HG03460 (cell line): ENCODE measurements at regions not wholly inside any gene's neighbourhood (a gene's known extent, or its start where the extent isn't known, plus 50 kb on each side); places are given as distances from the start of the nearest gene placed in this dataset.

Experiments
- ATAC-seq: cut with Tn5 transposase; IDR thresholded peaks from one replicate; pipeline ENCODE4 v1.9.1; 2021; ENCODE audit not compliant: unreplicated experiment

DNA sequence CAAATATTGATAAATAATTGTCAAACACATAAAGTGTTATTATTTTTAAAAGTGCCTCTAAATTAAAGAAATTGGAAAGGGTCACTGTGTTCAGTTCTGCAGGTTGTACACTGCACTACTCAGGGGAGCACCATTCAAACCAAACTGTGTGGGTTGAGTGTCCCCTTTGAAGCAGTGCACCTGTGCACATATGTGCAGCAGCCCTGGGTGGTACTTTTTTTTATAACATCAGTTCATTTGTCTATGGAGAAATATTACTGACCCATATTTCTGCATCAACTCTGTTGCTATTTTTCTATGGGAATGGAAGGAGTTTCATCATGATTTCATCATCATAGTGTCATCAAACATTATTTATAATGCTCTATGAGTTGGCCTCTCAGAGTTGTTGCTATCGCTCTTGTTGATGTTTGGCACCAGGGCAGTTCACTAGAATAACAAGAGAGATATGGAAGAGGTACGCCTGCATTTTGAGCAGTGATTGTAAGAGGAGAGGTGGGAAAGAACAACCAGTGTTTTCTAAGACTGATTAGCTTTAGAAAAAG, 457.6 kb downstream of the TFAP2A start:
- no peak for ATAC-seq

GRCh38 chr6:9948678-9949077, 466.2 kb downstream of the TFAP2A start:
- no peak for ATAC-seq

DNA sequence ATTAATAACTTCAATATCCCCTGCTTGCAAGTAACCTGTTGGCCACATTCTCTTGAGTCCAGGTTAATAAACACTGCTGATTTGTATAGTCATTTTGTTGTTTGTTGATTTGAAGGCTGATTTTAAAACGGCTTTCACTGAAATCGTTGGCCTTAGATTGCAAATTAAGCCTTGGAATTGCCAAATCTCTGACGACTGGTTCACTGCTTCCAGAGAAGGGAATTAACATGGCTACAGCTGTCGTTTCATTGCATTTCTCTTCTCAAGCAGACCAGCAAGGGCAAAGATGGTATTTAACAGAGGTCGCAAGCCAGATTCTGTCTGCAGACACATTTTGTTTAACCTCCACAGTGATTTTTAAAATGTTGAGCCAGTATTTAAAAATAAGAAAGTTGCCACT, 470.9 kb downstream of the TFAP2A start:
- ATAC-seq: no peak

DNA sequence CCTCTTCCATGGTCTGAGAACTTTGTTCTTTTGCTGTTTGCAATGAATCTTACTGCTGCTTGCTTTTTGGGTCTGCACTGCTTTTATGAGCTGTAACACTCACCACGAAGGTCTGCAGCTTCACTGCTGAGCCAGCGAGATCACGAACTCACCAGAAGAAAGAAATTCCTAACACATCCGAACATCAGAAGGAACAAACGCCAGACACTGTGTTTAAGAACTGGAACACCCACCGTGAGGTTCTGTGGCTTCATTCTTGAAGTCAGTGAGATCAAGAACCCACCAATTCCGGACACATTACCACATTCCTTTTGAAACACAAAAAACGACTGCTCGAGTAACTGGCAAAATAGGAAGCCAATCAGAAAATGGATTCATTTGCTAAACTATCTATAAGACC, 471.8 kb downstream of the TFAP2A start:
- ATAC-seq: no peak

DNA sequence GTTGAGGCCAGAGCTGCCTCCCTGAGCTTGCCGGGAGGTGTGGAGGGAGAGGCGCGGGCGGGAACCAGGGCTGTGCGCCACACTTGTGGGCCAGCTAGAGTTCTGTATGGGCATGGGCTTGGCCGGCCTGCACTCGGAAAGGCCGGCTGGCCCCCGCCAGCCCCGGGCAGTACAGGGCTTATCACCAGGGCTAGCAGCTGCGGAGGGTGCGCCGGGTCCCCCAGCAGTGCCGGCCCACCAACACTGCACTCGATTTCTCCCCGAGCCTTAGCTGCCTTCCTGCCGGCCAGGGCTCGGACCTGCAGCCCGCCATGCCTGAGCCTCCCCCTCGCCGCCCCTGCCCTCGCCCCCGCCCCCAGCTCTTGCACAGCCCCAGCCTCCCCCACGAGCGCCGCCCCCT, 472.7 kb downstream of the TFAP2A start:
- ATAC-seq: no peak

GRCh38 chr6:9938801-9939200, 476.1 kb downstream of the TFAP2A start:
- ATAC-seq: no peak

DNA sequence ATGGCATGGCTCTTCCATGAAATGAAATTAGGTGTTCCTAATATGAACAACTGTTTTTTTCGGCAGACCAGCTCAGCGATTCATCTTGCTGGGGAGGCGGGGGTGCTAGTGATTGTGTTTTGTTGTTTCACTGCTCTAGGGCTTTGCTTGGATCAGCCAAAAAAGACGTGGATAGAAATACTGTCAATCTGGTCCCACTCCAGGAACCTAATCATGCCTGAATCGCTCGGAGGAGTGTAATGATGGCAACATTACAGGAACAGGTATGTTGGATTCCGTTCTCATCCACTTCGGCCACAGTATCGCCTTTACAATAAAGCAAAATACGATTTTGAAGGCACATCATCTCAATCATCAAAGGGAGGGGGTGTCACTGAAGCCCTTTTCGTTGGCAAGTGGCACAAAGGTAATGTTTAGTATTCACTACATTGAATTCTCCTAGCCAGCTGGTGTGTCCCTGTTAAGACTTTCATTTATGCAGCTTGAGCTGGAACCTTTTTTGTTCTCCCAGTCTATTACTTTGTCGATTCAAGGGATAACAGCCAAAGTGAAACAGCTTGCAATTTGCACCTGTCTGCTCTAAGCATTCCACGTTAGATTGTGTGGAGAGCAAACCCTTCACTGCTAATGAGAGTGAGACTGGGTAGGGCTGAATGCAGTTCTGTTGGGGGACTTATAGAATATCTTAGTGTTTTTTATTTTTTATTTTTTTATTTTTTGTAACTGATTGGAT, 477.7 kb downstream of the TFAP2A start:
- no peak for ATAC-seq

DNA sequence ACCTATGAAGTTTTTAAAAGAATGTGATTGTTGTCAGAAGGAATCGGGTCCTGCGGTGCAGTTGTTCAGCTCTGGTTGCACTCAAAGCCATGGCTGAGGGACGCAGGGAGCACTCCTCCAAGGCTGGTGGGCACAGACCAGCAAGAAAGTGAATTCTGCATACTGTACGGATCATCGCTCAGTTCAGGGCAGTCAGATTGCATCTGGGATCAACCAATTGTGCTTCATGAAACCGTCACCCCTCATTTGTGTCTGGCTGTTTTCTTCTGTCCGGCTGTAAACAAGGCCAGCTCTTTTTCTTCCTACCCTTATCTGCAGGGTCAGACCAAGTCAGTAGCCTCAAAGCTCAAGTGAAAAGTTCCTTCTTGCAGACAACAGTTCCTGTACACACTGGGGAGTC, 478.3 kb downstream of the TFAP2A start:
- ATAC-seq: no peak

DNA sequence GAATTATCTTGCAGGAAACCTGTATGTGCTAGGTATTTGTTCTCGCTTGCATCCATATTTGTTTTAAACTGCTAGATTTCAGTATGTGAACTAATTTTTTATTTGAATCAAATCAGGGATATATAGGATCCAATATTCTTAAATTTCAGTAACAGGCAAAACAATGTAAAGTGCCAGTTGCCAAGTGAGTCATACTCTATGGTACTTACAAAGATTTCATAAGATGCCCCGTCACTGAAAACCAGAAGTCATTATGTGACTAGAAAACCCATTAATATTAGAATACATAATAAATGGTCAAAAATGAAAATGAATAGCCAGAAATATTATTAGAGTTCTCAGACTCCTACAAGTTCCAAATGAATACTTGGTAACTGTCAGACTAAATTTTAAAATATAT, 481.2 kb downstream of the TFAP2A start:
- ATAC-seq: no peak

GRCh38 chr6:9927275-9927674, 487.6 kb downstream of the TFAP2A start:
- no peak for ATAC-seq

GRCh38 chr6:9924971-9925370, 489.9 kb downstream of the TFAP2A start:
- ATAC-seq: no peak

GRCh38 chr6:9921366-9921765, 493.5 kb downstream of the TFAP2A start:
- no peak for ATAC-seq

- no peak for ATAC-seq
These were observed 499.9 kb downstream of the TFAP2A start for GRCh38 chr6:9914951-9915350.

DNA sequence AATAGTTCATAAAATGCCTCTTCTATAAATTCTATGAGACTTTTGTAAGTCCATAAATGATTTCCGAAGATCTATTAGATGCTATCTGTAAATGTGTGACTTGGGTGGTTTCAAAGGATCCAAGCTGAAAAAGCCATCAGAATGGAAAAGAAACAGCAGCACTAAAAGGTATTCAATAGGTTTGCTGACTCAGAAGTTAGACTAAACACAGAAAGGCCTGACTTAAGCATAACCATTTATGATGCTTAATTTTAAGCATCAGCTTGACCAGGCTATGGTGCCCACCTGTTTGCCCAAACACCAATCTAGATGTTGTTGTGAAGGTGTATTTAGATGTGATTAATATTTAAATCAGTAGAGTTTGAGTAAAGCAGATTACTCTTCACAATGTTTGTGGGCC, 513.5 kb downstream of the TFAP2A start:
- ATAC-seq: no peak

- ATAC-seq: no peak
These were observed 518.1 kb downstream of the TFAP2A start for GRCh38 chr6:9896806-9897205.

DNA sequence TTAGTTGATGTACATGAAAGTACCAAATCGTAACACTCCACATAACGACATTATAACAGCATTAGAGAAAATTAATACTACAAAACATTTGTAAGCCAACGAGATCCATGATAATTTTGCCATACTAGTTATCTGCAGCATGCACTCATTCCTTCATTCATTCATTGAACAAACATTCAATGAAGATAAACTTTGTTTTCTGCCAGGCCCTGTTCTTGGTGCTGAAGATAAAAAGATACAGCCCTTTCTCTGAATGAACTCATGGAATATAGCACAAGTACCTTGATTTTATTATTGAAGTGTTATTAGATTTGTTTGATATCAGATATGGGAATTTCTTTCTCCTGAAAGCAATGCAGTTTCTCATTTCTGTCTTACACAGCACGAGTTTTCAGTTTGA, 524.0 kb downstream of the TFAP2A start:
- no peak for ATAC-seq

GRCh38 chr6:9890469-9890868, 524.4 kb downstream of the TFAP2A start:
- ATAC-seq: no peak

- ATAC-seq: no peak
These were observed 536.3 kb downstream of the TFAP2A start for GRCh38 chr6:9878535-9878934.

- no peak for ATAC-seq
These were observed 539.1 kb downstream of the TFAP2A start for GRCh38 chr6:9875605-9876353.

DNA sequence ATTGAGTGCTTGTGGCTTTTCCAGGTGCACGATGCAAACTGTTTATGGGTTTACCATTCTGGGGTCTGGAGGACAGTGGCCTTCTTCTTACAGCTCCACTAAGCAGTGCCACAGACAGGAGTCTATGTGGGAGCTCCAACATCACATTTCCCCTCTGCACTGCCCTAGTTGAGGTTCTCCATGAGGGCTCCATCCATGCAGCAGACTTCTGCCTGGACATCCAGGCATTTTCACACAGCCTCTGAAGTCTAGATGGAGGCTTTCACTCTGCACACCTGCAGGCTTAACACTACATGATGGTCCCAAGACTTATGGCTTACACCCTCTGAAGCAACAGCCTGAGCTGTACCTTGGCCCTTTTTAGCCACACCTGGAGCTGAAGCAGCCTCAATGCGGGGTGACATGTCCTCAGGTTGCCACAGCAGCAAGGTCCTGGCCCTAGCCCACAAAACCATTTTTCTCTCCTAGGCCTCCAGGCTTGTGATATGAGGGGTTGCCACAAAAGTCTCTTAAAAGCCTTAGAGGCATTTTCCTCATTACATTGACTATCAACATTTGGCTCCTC, 552.2 kb downstream of the TFAP2A start:
- ATAC-seq: no peak

GRCh38 chr6:9851541-9852380, 563.1 kb downstream of the TFAP2A start:
- no peak for ATAC-seq
